Bronchial epithelial cell (primary cell): ENCODE measurements at regions not wholly inside any gene's neighbourhood (a gene's known extent, or its start where the extent isn't known, plus 50 kb on each side); places are given as distances from the start of the nearest gene placed in this dataset.

Source experiments
- DNase-seq: peaks from one replicate; pipeline ENCODE4 v3.0.0-alpha.2; 2010; ENCODE audit warnings: low read depth
- FAIRE-seq: peaks from 2 replicates; lab custom pipeline; 2011; peaks lifted over from hg19 to GRCh38; lab: Jason Lieb, UNC
- H3K27me3 ChIP-seq: 2 replicates; pipeline ENCODE4 v1.5.1; 2011; ENCODE audit warnings: low read length; ENCODE audit not compliant: control insufficient read depth, insufficient read depth
- H3K36me3 ChIP-seq: 2 replicates; pipeline ENCODE4 v1.5.1; 2011; ENCODE audit warnings: low read length; ENCODE audit not compliant: control insufficient read depth, insufficient read depth
- H3K4me3 ChIP-seq: 2 replicates; pipeline ENCODE4 v1.5.1; 2011; ENCODE audit warnings: mild to moderate bottlenecking, low read depth, low read length, control low read depth
- TF ChIP-seq, protein P1 (sequence below): IDR thresholded peaks from 2 replicates; pipeline ENCODE4 v1.5.1; 2011; ENCODE audit warnings: mild to moderate bottlenecking, moderate library complexity, low read length, control low read depth, inconsistent platforms; ENCODE audit not compliant: insufficient read depth, severe bottlenecking

DNA sequence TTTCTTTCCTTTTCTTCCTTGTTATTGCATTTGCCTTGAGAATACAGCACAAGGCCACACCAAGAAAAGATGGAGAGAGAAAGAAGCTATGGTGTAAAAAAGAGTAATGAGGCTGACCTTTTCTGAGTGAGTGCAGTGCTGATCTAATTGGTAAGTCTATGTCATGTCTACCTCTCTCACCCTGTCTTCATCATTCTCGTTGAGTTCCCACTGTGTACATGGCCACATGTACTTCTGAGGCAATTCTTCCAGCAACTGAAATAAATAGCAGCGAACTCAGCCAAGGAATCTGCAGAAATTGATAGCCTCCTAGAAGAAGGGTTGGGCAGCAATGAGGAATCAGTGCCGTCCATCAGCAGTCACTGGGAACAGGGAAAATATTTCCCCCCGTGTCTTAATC lies 367.2 kb upstream of the SPTLC3 start:
- Histone ChIP-seq H3K4me3 (no peak overlapping the region), H3K27me3 (no peaks in the 10 kb centered on the region), H3K36me3 (no peaks in the 10 kb centered on the region)
- TF ChIP-seq, protein P1, sequence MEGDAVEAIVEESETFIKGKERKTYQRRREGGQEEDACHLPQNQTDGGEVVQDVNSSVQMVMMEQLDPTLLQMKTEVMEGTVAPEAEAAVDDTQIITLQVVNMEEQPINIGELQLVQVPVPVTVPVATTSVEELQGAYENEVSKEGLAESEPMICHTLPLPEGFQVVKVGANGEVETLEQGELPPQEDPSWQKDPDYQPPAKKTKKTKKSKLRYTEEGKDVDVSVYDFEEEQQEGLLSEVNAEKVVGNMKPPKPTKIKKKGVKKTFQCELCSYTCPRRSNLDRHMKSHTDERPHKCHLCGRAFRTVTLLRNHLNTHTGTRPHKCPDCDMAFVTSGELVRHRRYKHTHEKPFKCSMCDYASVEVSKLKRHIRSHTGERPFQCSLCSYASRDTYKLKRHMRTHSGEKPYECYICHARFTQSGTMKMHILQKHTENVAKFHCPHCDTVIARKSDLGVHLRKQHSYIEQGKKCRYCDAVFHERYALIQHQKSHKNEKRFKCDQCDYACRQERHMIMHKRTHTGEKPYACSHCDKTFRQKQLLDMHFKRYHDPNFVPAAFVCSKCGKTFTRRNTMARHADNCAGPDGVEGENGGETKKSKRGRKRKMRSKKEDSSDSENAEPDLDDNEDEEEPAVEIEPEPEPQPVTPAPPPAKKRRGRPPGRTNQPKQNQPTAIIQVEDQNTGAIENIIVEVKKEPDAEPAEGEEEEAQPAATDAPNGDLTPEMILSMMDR, result no peak
- FAIRE-seq, result no peak
- DNase-seq, result no peak

DNA sequence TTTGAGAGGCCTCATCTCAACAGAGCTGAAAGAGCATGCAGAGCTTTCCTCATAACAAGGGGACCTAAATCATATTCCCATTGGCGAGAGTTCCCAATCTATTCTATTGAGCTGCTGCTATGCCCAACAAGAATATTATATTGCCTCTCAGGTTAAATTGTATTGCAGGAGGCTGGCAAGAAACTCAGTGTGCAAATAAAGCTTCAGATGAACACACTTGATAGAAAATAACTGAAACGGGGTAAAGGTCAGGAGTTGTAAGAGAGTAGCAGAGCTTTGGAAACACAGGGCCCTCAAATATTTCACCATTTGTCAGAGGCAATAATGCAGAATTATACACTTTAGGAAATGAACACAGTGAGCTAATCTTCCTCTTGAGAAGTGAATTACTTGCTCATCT lies 364.3 kb upstream of the SPTLC3 start:
- TF ChIP-seq, protein P1, result no peak
- Histone ChIP-seq H3K36me3 (no peaks in the 10 kb centered on the region), H3K27me3 (no peaks in the 10 kb centered on the region), H3K4me3 (no peak overlapping the region)
- FAIRE-seq, result no peak
- no peak for DNase-seq

DNA sequence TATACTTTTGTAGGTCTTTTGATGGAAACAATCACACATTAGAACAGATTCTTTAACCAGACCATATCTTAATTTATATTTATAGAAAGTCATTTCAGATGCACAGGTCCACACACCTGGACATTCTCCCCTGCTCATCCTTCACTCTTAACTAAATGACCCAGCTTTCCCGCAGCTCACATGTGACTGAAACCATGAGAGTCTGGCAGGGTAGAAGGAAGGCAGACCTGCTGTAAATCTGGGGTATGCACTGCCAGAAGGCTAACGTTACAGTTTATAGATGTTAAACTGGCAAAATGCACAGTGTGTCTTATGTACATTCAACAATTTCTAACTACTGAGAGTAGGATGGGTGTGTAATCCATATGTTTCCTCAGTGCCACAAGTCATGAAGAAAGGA lies 359.5 kb upstream of the SPTLC3 start:
- TF ChIP-seq, protein P1, result no peak
- FAIRE-seq (no peak), DNase-seq (no peak)
- no peaks in the 10 kb centered on the region for H3K27me3 ChIP-seq
- H3K36me3 ChIP-seq, result no peaks in the 10 kb centered on the region
- no peak overlapping the region for H3K4me3 ChIP-seq

DNA sequence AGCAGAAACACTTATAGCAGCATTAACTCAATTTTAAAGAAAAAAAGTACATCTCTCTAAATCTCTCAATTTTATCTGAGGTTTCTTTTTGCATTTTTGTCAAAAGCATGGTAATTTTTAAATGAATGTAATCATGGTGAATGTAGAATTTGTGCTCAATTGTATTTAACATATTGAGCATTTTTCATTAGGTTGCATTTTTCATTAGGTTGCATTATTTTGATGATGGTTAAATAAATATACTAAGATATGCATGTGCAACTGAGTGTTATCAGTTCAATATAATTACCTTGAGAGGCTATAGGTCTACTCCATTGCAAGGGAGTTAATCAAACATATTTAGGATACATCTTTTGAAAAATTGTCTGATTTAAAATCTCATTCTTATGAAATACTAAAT lies 355.1 kb upstream of the SPTLC3 start:
- Histone ChIP-seq H3K4me3 (no peak overlapping the region), H3K27me3 (no peaks in the 10 kb centered on the region), H3K36me3 (no peaks in the 10 kb centered on the region)
- TF ChIP-seq, protein P1, result no peak
- no peak for FAIRE-seq
- no peak for DNase-seq

DNA sequence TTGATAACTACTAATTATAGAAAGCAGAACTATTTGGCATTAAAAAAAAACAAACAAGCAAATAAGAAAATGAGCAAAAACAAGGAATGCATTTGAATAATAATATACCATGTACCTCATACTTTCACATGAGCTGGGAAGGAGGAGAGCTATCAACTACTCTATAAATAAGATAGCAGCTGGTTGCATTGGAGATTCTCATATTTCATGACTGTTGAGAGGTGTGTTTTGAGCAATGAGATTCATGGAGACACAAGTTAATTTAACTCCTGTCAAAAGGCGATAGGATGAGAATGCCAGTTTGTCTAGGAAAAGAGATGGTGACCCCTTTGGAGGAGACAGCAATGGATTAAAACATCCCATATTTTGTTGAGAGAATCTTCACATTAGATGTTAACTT lies 348.8 kb upstream of the SPTLC3 start:
- no peaks in the 10 kb centered on the region for H3K36me3 ChIP-seq
- FAIRE-seq, result no peak
- TF ChIP-seq, protein P1, result no peak

DNA sequence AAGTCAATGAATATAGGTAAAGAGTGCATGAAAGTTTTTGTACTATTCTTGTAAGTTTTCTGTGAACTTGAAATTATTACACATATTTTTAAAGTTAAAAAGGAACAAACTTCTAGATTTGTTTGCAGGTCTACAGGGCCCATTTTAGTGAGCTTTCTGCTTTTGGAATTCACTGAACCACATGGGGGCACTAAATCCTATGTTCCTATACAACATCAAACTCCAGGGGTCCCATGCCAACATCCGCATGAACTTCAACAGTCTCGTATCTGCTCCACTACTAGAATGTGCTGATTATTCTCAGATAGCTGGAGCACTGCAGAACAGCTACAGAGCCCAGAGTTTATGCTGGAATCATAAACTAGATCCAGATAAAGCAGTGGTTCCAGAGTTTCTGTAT lies 347.9 kb upstream of the SPTLC3 start:
- TF ChIP-seq, protein P1, result no peak
- Histone ChIP-seq H3K36me3 (no peaks in the 10 kb centered on the region), H3K27me3 (no peaks in the 10 kb centered on the region), H3K4me3 (no peak overlapping the region)
- FAIRE-seq (no peak), DNase-seq (no peak)

More for the DNA sequence above, 348.8 kb upstream of the SPTLC3 start:
- Histone ChIP-seq H3K4me3 (no peak overlapping the region), H3K27me3 (no peaks in the 10 kb centered on the region)
- DNase-seq, result no peak
